ENCODE measurements at regions not wholly inside any gene's neighbourhood (a gene's known extent, or its start where the extent isn't known, plus 50 kb on each side); places are given as distances from the start of the nearest gene placed in this dataset.

- in situ Hi-C loops (cut with MboI; ENCODE audit: low pct_unique_long_range_greater_than_20kb, low sequenced_read_pairs, unreplicated experiment) = no loop called here
- no peak for DNase-seq (ENCODE audit: low spot score)
- no peak for TF ChIP-seq CTCF (IDR thresholded peaks at IDR 0.05; ENCODE audit: extremely low read depth, insufficient read depth, missing control alignments)
Measured at GRCh38 chr2:62319070-62319469, 123.2 kb downstream of the B3GNT2 start.

- no peak for TF ChIP-seq CTCF (IDR thresholded peaks at IDR 0.05; ENCODE audit: extremely low read depth, insufficient read depth, missing control alignments)
- in situ Hi-C loops (cut with MboI; ENCODE audit: low pct_unique_long_range_greater_than_20kb, low sequenced_read_pairs, unreplicated experiment) = no loop called here
- DNase-seq (ENCODE audit: low spot score) = no peak
Measured at GRCh38 chr2:62315476-62315875, 119.6 kb downstream of the B3GNT2 start.

- no peak for TF ChIP-seq CTCF (IDR thresholded peaks at IDR 0.05; ENCODE audit: extremely low read depth, insufficient read depth, missing control alignments)
- in situ Hi-C loops (cut with MboI; ENCODE audit: low pct_unique_long_range_greater_than_20kb, low sequenced_read_pairs, unreplicated experiment) = no loop called here
- no peak for DNase-seq (ENCODE audit: low spot score)
Measured at GRCh38 chr2:62314291-62314690, 118.4 kb downstream of the B3GNT2 start.

- no peak for TF ChIP-seq CTCF (IDR thresholded peaks at IDR 0.05; ENCODE audit: extremely low read depth, insufficient read depth, missing control alignments)
- in situ Hi-C loops (cut with MboI; ENCODE audit: low pct_unique_long_range_greater_than_20kb, low sequenced_read_pairs, unreplicated experiment) = no loop called here
- DNase-seq (ENCODE audit: low spot score) = no peak
Measured at GRCh38 chr2:62313449-62314227, 117.7 kb downstream of the B3GNT2 start.

- peak; percentile 62 for DNase-seq (ENCODE audit: low spot score)
- in situ Hi-C loops (cut with MboI; ENCODE audit: low pct_unique_long_range_greater_than_20kb, low sequenced_read_pairs, unreplicated experiment) = no loop called here
- no peak for TF ChIP-seq CTCF (IDR thresholded peaks at IDR 0.05; ENCODE audit: extremely low read depth, insufficient read depth, missing control alignments)
Measured at GRCh38 chr2:62309465-62310091, 113.7 kb downstream of the B3GNT2 start.

GRCh38 chr2:62309081-62309464 is 113.2 kb downstream of the B3GNT2 start:
- TF ChIP-seq CTCF (IDR thresholded peaks at IDR 0.05; ENCODE audit: extremely low read depth, insufficient read depth, missing control alignments) = no peak
- in situ Hi-C loops (cut with MboI; ENCODE audit: low pct_unique_long_range_greater_than_20kb, low sequenced_read_pairs, unreplicated experiment) = no loop called here

More at GRCh38 chr2:62309081-62309464, 113.2 kb downstream of the B3GNT2 start:
- no peak for DNase-seq (ENCODE audit: low spot score)

All from GM13977 (cell line).